ENCODE measurements at regions not wholly inside any gene's neighbourhood (a gene's known extent, or its start where the extent isn't known, plus 50 kb on each side); places are given as distances from the start of the nearest gene placed in this dataset.

GRCh38 chr2:19659024-19659792, 242.6 kb downstream of the TTC32 start:
- TF ChIP-seq ZNF121 (CRISPR knock-in tag; IDR thresholded peaks at IDR 0.05) = no peak
- TF ChIP-seq POLR2A (IDR thresholded peaks at IDR 0.05; ENCODE audit: insufficient read depth in 1 of 2, low read depth in 2 of 2, low read length in 2 of 2) = no peak
- TF ChIP-seq PATZ1 (CRISPR knock-in tag; IDR thresholded peaks at IDR 0.05) = no peak
- TF ChIP-seq TAF1 (CRISPR knock-in tag; IDR thresholded peaks at IDR 0.05) = no peak
- no peak for TF ChIP-seq NR3C1 (CRISPR knock-in tag; IDR thresholded peaks at IDR 0.05)
- TF ChIP-seq THRA (CRISPR knock-in tag; IDR thresholded peaks at IDR 0.05; ENCODE audit: borderline replicate concordance) = no peak

Measured in HepG2 (cell line).